HepG2 (cell line): ENCODE measurements at regions not wholly inside any gene's neighbourhood (a gene's known extent, or its start where the extent isn't known, plus 50 kb on each side); places are given as distances from the start of the nearest gene placed in this dataset.

Experiments used
- CHD2 ChIP-seq: IDR thresholded peaks from 2 replicates; pipeline ENCODE4 v1.6.1; 2011; ENCODE audit warnings: low read depth, low read length, improper control_type of control experiment
- POLR2A ChIP-seq, 2 experiments: IDR thresholded peaks; 2 replicates each; pipeline ENCODE4 v1.6.1; 2011; ENCODE audit warnings: low read depth in 2 of 2, low read length in 2 of 2, mild to moderate bottlenecking in 1 of 2, moderate library complexity in 1 of 2; ENCODE audit not compliant: insufficient read depth in 1 of 2
- RAD21 ChIP-seq: fragments of 450-650 bp; formaldehyde crosslinking; IDR thresholded peaks from 2 replicates; pipeline ENCODE4 v1.5.0; 2020; ENCODE audit warnings: mild to moderate bottlenecking
- TF ChIP-seq, protein P1 (sequence below): sonication (generic); formaldehyde crosslinking; IDR thresholded peaks from 2 replicates; pipeline ENCODE4 v1.8.0; 2022; ENCODE audit warnings: mild to moderate bottlenecking, missing genetic modification reagents
- TF ChIP-seq, protein P2 (sequence below): sonication (generic); formaldehyde crosslinking; IDR thresholded peaks from 2 replicates; pipeline ENCODE4 v1.8.0; 2022; ENCODE audit warnings: missing genetic modification reagents, mild to moderate bottlenecking, inconsistent platforms, borderline replicate concordance
- TF ChIP-seq, protein P3 (sequence below): sonication (generic); formaldehyde crosslinking; IDR thresholded peaks from 2 replicates; pipeline ENCODE4 v1.5.0; 2020; ENCODE audit warnings: mild to moderate bottlenecking, missing genetic modification reagents, moderate library complexity

DNA sequence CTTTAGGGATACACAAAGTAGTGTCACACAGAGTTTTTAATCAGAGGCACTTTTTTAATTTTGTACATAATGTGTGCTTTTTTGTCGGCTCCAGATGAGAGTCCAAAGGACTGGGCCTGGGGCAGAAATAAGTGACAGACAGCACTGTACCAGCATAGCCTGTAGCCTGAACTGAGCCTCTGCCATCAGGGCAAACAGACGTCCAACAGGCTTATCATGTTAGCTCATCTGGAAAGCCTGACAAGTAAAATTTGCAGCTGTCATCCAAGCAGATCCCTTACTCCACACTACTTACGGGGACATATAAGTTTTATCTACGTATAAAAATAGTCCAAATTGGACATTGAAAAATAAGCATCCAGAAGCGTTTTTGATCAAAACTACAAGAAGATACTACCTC is 233.1 kb upstream of the GAS1 start:
- TF ChIP-seq, protein P1, sequence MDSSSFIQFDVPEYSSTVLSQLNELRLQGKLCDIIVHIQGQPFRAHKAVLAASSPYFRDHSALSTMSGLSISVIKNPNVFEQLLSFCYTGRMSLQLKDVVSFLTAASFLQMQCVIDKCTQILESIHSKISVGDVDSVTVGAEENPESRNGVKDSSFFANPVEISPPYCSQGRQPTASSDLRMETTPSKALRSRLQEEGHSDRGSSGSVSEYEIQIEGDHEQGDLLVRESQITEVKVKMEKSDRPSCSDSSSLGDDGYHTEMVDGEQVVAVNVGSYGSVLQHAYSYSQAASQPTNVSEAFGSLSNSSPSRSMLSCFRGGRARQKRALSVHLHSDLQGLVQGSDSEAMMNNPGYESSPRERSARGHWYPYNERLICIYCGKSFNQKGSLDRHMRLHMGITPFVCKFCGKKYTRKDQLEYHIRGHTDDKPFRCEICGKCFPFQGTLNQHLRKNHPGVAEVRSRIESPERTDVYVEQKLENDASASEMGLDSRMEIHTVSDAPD (CRISPR knock-in tag): no peak
- no peak for TF ChIP-seq POLR2A (IDR thresholded peaks at IDR 0.05; ENCODE audit: insufficient read depth in 1 of 2, low read depth in 2 of 2, low read length in 2 of 2)
- no peak for TF ChIP-seq RAD21
- TF ChIP-seq, protein P2, sequence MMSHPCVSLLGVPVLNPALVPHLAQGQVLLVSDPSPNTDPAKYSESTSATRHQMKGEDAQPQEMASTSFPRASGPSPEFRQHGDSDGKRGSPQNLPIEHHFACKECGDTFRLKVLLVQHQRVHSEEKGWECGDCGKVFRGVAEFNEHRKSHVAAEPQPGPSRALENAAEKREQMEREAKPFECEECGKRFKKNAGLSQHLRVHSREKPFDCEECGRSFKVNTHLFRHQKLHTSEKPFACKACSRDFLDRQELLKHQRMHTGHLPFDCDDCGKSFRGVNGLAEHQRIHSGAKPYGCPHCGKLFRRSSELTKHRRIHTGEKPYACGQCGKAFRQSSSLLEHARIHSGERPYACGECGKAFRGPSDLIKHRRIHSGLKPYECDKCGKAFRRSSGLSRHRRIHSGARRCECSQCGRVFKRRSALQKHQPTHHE: no peak
- TF ChIP-seq, protein P3, sequence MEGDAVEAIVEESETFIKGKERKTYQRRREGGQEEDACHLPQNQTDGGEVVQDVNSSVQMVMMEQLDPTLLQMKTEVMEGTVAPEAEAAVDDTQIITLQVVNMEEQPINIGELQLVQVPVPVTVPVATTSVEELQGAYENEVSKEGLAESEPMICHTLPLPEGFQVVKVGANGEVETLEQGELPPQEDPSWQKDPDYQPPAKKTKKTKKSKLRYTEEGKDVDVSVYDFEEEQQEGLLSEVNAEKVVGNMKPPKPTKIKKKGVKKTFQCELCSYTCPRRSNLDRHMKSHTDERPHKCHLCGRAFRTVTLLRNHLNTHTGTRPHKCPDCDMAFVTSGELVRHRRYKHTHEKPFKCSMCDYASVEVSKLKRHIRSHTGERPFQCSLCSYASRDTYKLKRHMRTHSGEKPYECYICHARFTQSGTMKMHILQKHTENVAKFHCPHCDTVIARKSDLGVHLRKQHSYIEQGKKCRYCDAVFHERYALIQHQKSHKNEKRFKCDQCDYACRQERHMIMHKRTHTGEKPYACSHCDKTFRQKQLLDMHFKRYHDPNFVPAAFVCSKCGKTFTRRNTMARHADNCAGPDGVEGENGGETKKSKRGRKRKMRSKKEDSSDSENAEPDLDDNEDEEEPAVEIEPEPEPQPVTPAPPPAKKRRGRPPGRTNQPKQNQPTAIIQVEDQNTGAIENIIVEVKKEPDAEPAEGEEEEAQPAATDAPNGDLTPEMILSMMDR: no peak
- no peak for TF ChIP-seq CHD2
